ENCODE measurements at regions not wholly inside any gene's neighbourhood (a gene's known extent, or its start where the extent isn't known, plus 50 kb on each side); places are given as distances from the start of the nearest gene placed in this dataset.
"Not testable (repeated sequence)": the region's sequence is repeated elsewhere in the genome, so short reads cannot be mapped to it uniquely, and the experiment has no call there.

GRCh38 chr1:218930472-218931241, 243.0 kb upstream of the LYPLAL1 start:
- H3K4me3 ChIP-seq (ENCODE audit: low read depth, low read length) = no peak overlapping the region
- TF ChIP-seq, protein P1, sequence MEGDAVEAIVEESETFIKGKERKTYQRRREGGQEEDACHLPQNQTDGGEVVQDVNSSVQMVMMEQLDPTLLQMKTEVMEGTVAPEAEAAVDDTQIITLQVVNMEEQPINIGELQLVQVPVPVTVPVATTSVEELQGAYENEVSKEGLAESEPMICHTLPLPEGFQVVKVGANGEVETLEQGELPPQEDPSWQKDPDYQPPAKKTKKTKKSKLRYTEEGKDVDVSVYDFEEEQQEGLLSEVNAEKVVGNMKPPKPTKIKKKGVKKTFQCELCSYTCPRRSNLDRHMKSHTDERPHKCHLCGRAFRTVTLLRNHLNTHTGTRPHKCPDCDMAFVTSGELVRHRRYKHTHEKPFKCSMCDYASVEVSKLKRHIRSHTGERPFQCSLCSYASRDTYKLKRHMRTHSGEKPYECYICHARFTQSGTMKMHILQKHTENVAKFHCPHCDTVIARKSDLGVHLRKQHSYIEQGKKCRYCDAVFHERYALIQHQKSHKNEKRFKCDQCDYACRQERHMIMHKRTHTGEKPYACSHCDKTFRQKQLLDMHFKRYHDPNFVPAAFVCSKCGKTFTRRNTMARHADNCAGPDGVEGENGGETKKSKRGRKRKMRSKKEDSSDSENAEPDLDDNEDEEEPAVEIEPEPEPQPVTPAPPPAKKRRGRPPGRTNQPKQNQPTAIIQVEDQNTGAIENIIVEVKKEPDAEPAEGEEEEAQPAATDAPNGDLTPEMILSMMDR (IDR thresholded peaks at IDR 0.05; ENCODE audit: low read depth, low read length) = no peak
- TF ChIP-seq POLR2A (IDR thresholded peaks at IDR 0.05; ENCODE audit: extremely low read depth, insufficient read length) (no peak), MYC (IDR thresholded peaks at IDR 0.05; ENCODE audit: low read depth, low read length) (no peak)
- TF ChIP-seq, protein P2, sequence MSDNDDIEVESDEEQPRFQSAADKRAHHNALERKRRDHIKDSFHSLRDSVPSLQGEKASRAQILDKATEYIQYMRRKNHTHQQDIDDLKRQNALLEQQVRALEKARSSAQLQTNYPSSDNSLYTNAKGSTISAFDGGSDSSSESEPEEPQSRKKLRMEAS (IDR thresholded peaks at IDR 0.05; ENCODE audit: low read depth, low read length) = no peak
- no peak for DNase-seq (ENCODE audit: low read depth)

DNA sequence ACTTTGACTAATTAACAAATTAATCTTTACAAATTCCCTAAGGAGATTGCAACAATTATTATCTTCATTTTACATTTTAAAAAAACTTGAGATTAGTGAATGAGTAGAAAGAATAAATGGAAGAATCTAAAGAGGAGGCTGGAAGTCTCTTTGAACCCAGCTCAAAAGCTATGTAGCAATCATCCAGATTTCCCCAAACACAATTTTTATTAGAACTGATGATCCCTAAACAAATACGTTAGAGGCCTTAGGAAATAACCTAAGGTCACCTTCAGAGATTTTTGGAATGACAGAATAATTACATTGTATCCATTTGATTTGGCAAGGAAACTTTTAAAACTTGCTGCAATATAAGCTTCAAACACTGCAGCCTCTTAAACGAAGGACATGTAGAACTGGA, 242.4 kb upstream of the LYPLAL1 start:
- DNase-seq (ENCODE audit: low read depth) = no peak
- no peak for TF ChIP-seq MYC (IDR thresholded peaks at IDR 0.05; ENCODE audit: low read depth, low read length)
- TF ChIP-seq POLR2A (IDR thresholded peaks at IDR 0.05; ENCODE audit: extremely low read depth, insufficient read length) = no peak
- TF ChIP-seq, protein P1 (IDR thresholded peaks at IDR 0.05; ENCODE audit: low read depth, low read length) = no peak
- TF ChIP-seq, protein P2 (IDR thresholded peaks at IDR 0.05; ENCODE audit: low read depth, low read length) = no peak
- no peak overlapping the region for H3K4me3 ChIP-seq (ENCODE audit: low read depth, low read length)

DNA sequence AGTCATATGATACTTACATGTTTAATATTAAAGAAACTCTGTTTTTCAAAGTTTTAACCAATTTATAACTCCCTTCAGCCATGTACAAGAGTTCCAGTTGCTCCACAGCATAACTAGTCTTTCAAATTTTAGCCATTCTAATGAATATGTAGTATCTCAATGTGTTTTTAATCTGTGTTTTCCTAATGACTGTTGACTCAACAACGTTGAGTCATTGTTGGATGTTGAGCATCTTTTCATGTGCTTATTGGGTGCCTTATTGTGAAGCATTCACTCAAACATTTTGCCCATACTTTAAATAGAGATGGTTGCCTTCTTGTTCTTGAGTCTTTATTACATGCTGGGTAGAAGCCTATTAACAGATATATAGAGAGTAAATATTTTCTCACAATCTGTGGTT, 240.2 kb upstream of the LYPLAL1 start:
- no peak overlapping the region for H3K4me3 ChIP-seq (ENCODE audit: low read depth, low read length)
- no peak for DNase-seq (ENCODE audit: low read depth)
- TF ChIP-seq MYC (IDR thresholded peaks at IDR 0.05; ENCODE audit: low read depth, low read length) = no peak
- TF ChIP-seq POLR2A (IDR thresholded peaks at IDR 0.05; ENCODE audit: extremely low read depth, insufficient read length) = no peak
- TF ChIP-seq, protein P2 (IDR thresholded peaks at IDR 0.05; ENCODE audit: low read depth, low read length) = no peak
- TF ChIP-seq, protein P1 (IDR thresholded peaks at IDR 0.05; ENCODE audit: low read depth, low read length) = no peak

DNA sequence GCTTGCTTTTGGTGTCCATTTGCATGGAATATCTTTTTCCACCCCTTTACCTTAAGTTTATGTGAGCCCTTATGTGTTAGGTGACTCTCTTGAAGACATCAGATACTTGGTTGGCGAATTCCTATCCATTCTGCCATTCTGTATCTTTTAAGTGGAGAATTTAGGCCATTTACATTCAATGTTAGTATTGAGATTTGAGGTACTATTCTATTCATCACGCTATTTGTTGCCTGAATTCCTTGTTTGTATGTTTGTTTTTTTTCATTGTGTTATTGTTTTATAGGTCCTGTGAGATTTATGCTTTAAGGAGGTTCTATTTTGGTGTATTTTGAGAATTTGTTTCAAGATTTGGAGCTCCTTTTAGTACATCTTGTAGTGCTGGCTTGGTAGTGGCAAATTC, 238.3 kb upstream of the LYPLAL1 start:
- not testable (repeated sequence) for DNase-seq (ENCODE audit: low read depth); H3K4me3 ChIP-seq (ENCODE audit: low read depth, low read length)

DNA sequence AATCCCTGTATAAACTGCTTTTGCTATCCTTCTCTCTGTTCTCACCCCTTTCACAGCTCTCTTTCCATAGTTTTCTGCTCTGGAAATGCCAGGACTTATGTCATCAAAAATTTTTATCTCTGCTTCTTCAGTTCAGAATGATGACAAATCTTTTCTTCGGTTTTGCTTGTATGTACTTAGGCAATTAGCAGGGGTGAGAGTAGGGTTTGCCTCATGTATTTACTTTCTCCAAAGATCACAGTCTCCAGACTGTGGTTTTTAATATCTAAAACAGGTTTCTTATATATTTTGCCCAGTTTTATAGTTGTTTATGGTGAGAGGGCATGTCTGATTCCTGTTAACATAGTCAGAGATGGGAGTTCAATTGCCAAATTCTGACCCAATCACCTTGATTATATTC, 235.4 kb upstream of the LYPLAL1 start:
- no peak overlapping the region for H3K4me3 ChIP-seq (ENCODE audit: low read depth, low read length)
- DNase-seq (ENCODE audit: low read depth) = no peak
- TF ChIP-seq, protein P2 (IDR thresholded peaks at IDR 0.05; ENCODE audit: low read depth, low read length) = no peak
- TF ChIP-seq POLR2A (IDR thresholded peaks at IDR 0.05; ENCODE audit: extremely low read depth, insufficient read length) = no peak
- TF ChIP-seq MYC (IDR thresholded peaks at IDR 0.05; ENCODE audit: low read depth, low read length) = no peak
- TF ChIP-seq, protein P1 (IDR thresholded peaks at IDR 0.05; ENCODE audit: low read depth, low read length) = no peak

DNA sequence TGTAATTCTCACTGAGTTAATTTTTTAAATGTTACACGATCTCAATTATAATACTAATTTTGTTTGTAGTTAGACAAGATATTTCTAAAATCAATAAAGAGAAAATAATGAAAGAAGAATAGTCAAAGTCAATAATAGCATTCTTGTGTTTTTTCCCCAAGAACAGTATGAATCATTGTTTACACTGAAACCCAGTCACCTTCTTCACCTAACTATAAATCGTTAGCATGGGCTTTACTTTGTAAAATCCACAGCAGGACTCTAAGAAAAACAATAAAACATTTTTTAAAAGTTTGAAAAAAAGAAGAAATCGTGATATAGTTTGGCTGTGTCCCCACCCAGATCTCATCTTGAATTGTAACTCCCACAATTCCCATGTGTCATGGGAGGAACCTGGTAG, 234.6 kb upstream of the LYPLAL1 start:
- no peak for TF ChIP-seq MYC (IDR thresholded peaks at IDR 0.05; ENCODE audit: low read depth, low read length)
- TF ChIP-seq, protein P2 (IDR thresholded peaks at IDR 0.05; ENCODE audit: low read depth, low read length) = no peak
- no peak for TF ChIP-seq POLR2A (IDR thresholded peaks at IDR 0.05; ENCODE audit: extremely low read depth, insufficient read length)
- TF ChIP-seq, protein P1 (IDR thresholded peaks at IDR 0.05; ENCODE audit: low read depth, low read length) = no peak
- DNase-seq (ENCODE audit: low read depth) = no peak
- H3K4me3 ChIP-seq (ENCODE audit: low read depth, low read length) = no peak overlapping the region

All from NB4 (cell line).